Colon (tissue), 2 donors: ENCODE measurements at regions not wholly inside any gene's neighbourhood (a gene's known extent, or its start where the extent isn't known, plus 50 kb on each side); places are given as distances from the start of the nearest gene placed in this dataset.
"Not testable (repeated sequence)": the region's sequence is repeated elsewhere in the genome, so short reads cannot be mapped to it uniquely, and the experiment has no call there.

Source experiments
- FAIRE-seq: peaks from 2 replicates; lab custom pipeline; 2012; peaks lifted over from hg19 to GRCh38; lab: Jason Lieb, UNC
- donor health status: control.
- donor health status: control.

- FAIRE-seq, result not testable (repeated sequence)
Observed at GRCh38 chrX:85529141-85529540, 149.7 kb upstream of the POF1B start.

- FAIRE-seq, result peak; percentile 90
Observed at GRCh38 chrX:85517994-85518718, 138.7 kb upstream of the POF1B start.

- FAIRE-seq, result peak; percentile 84
Observed at GRCh38 chrX:85516131-85516530, 136.7 kb upstream of the POF1B start.

GRCh38 chrX:85506871-85507270, 127.4 kb upstream of the POF1B start:
- no peak for FAIRE-seq

GRCh38 chrX:85505801-85506200, 126.3 kb upstream of the POF1B start:
- FAIRE-seq, result no peak

GRCh38 chrX:85504381-85504780, 124.9 kb upstream of the POF1B start:
- FAIRE-seq, result no peak

- FAIRE-seq, result peak; percentile 88
Observed at GRCh38 chrX:85503258-85504158, 124.0 kb upstream of the POF1B start.

GRCh38 chrX:85501349-85501748, 121.9 kb upstream of the POF1B start:
- FAIRE-seq, result peak; percentile 21

GRCh38 chrX:85499400-85499799, 119.9 kb upstream of the POF1B start:
- peak; percentile 43 for FAIRE-seq

- FAIRE-seq, result no peak
Observed at GRCh38 chrX:85493821-85494220, 114.4 kb upstream of the POF1B start.

- no peak for FAIRE-seq
Observed at GRCh38 chrX:85454295-85454694, 74.8 kb upstream of the POF1B start.

- no peak for FAIRE-seq
Observed at GRCh38 chrX:85444613-85445012, 65.1 kb upstream of the POF1B start.
